Mucosa of descending colon (tissue), 3 donors: ENCODE measurements at regions not wholly inside any gene's neighbourhood (a gene's known extent, or its start where the extent isn't known, plus 50 kb on each side); places are given as distances from the start of the nearest gene placed in this dataset.
"Not testable (repeated sequence)": the region's sequence is repeated elsewhere in the genome, so short reads cannot be mapped to it uniquely, and the experiment has no call there.

Experiments
- ATAC-seq: fragments of 200-7000 bp; cut with Tn5 transposase; one replicate; pipeline ENCODE4 v1.9.1; 2020; ENCODE audit warnings: mild to moderate bottlenecking, moderate library complexity
- DNase-seq, 3 donors: peaks; one replicate each; pipeline ENCODE4 v3.0.0-alpha.2; 2020
- H3K36me3 ChIP-seq: fragments of 200-600 bp; one replicate; pipeline ENCODE4 v1.8.0; 2021; ENCODE audit warnings: low read depth, mild to moderate bottlenecking
- H3K4me1 ChIP-seq: fragments of 200-600 bp; one replicate; pipeline ENCODE4 v1.8.0; 2021; ENCODE audit warnings: low read depth, mild to moderate bottlenecking
- H3K4me3 ChIP-seq: fragments of 200-600 bp; one replicate; pipeline ENCODE4 v1.8.0; 2021; ENCODE audit warnings: mild to moderate bottlenecking
- H3K9me3 ChIP-seq: fragments of 200-600 bp; one replicate; pipeline ENCODE4 v1.8.0; 2021; ENCODE audit warnings: mild to moderate bottlenecking
- CTCF ChIP-seq: fragments of 200-600 bp; IDR thresholded peaks from one replicate; pipeline ENCODE4 v1.8.0; 2022; ENCODE audit warnings: antibody characterized with exemption, mild to moderate bottlenecking
- intact Hi-C, 2 donors: fragments of 100-400 bp; cut with DNase I in 1 of 2; cut with micrococcal nuclease in 1 of 2; formaldehyde crosslinking; loops; one replicate each; pipeline versions ENCODE4 v1.11.0 to v1.11.1; 2022; cut with DNase I, micrococcal nuclease
- donor health status: DM: no; HTN: no; CAD: no; lungs with moderate emphysema.
- donor health status: DM: no; HTN: no; CAD: no.
- donor health status: DM: no; HTN: yes; CAD: no.

- H3K9me3 ChIP-seq: no peaks in the 10 kb centered on the region
- DNase-seq (no peak), ATAC-seq (no peak)
- H3K36me3 ChIP-seq: no peaks in the 10 kb centered on the region
- H3K4me3 ChIP-seq: no peak overlapping the region
- intact Hi-C loops: loop anchor here (2.0 to 10.0 kb wide), 3 partner anchors 84 to 408 kb away; partner anchors contain the start of gene RASL11A (in 1 of the 2)
- H3K4me1 ChIP-seq: no peaks in the 10 kb centered on the region
- no peak for TF ChIP-seq CTCF
Measured at GRCh38 chr13:27358420-27358819, 66.0 kb upstream of the GTF3A start.

- peak; percentile 45 for TF ChIP-seq CTCF
- DNase-seq: peak in 2 of 3 donors; percentile 81 to 86
- no peak overlapping the region for H3K4me3 ChIP-seq
- H3K4me1 ChIP-seq: no peaks in the 10 kb centered on the region
- intact Hi-C loops: loop anchor here (2.0 to 10.0 kb wide), 3 partner anchors 85 to 409 kb away; partner anchors contain the start of gene RASL11A (in 1 of the 2)
- no peaks in the 10 kb centered on the region for H3K36me3 ChIP-seq
- peak; percentile 55 for ATAC-seq
- H3K9me3 ChIP-seq: no peaks in the 10 kb centered on the region
Measured at GRCh38 chr13:27359199-27359821, 65.1 kb upstream of the GTF3A start.

DNA sequence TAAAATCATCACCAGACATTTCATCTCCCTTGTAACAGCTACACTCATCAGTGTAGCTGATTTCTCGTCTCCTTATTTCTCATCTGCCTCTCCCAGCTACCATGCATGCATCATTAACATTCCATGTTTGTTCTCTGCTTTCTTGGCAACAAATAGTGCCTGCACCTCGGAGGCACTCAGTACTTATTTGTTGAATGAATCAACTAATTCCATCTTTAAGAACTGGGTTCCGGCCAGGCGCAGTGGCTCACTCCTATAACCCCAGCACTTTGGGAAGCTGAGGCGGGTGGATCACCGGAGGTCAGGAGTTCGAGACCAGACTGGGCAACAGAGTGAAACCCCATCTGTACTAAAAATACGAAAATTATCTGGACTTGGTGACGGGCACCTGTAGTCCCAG lies 63.9 kb upstream of the GTF3A start:
- H3K36me3 ChIP-seq: no peaks in the 10 kb centered on the region
- DNase-seq (no peak), ATAC-seq (no peak)
- intact Hi-C loops: loop anchor here (5.0 to 10.0 kb wide), 4 partner anchors 373 to 624 kb away; partner anchors contain the start of gene URAD (in 1 of the 2)
- no peak for TF ChIP-seq CTCF
- no peak overlapping the region for H3K4me3 ChIP-seq
- no peaks in the 10 kb centered on the region for H3K9me3 ChIP-seq
- no peaks in the 10 kb centered on the region for H3K4me1 ChIP-seq

GRCh38 chr13:27362064-27362751 lies 62.2 kb upstream of the GTF3A start:
- TF ChIP-seq CTCF: peak; percentile 80
- Histone ChIP-seq H3K36me3 (no peaks in the 10 kb centered on the region), H3K4me3 (no peak overlapping the region), H3K9me3 (no peaks in the 10 kb centered on the region), H3K4me1 (no peaks in the 10 kb centered on the region)
- peak; percentile 88 to 95 (median 94) for DNase-seq
- intact Hi-C loops: loop anchor here (2.0 to 10.0 kb wide), 5 partner anchors 375 to 623 kb away; partner anchors contain the start of gene URAD (in 1 of the 2)
- ATAC-seq: peak; percentile 99

GRCh38 chr13:27363637-27364036 lies 60.8 kb upstream of the GTF3A start:
- not testable (repeated sequence) for H3K4me1 ChIP-seq, ATAC-seq, H3K9me3 ChIP-seq, H3K4me3 ChIP-seq, DNase-seq, H3K36me3 ChIP-seq
- intact Hi-C loops: loop anchor here (2.0 to 10.0 kb wide), 5 partner anchors 376 to 621 kb away; partner anchors contain the start of gene URAD (in 1 of the 2)

DNA sequence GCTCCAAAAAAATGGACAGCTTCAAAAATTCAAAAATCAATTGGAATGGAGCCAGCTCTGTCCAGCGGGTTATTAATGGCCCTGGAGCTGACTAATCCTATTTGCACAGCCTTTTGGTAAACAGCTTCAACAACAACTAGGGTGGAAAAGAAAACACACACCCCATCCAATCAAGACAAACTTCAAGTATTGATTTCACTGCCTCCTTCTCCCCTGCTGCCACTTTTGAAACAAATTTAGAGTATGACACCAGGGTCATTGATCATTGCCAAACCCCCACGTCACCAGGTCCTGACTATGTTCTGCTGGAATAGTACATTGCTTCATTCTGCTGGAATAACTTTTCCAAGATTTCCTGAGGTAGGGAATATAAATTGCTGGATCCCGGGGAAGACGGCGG lies 56.8 kb upstream of the GTF3A start:
- intact Hi-C loops: loop anchor here in 1 of 2 donors (10.0 kb wide), 2 partner anchors 423 to 617 kb away; partner anchors contain the start of gene URAD
- no peak for ATAC-seq
- Histone ChIP-seq H3K4me1 (no peaks in the 10 kb centered on the region), H3K36me3 (no peaks in the 10 kb centered on the region), H3K9me3 (no peaks in the 10 kb centered on the region), H3K4me3 (no peak overlapping the region)
- no peak for DNase-seq
- no peak for TF ChIP-seq CTCF
